GM12872 (cell line): ENCODE measurements at regions not wholly inside any gene's neighbourhood (a gene's known extent, or its start where the extent isn't known, plus 50 kb on each side); places are given as distances from the start of the nearest gene placed in this dataset.

Experiments used
- TF ChIP-seq, protein P1 (sequence below): IDR thresholded peaks from 3 replicates; pipeline ENCODE4 v1.5.1; 2011; ENCODE audit warnings: low read depth, mild to moderate bottlenecking, low read length, moderate library complexity; ENCODE audit not compliant: insufficient read depth

DNA sequence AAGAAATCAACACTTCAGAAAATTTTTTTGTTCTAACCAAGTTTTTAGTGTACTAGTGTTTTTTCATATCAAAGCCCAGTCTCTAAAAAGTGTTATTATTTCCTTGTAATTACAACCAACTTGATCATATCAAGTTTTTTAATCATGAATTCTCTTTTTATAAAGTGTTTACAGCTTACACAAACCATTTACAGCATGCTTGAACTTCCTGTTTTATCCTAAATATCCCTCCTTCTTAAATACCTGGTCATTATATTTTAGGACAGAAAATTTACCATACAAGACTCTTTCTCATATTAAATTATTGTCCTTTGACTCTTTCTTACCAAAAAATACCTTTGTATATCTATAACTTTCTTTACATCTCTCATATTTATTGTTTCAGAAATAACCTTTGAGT is 89.4 kb upstream of the NPY2R start:
- TF ChIP-seq, protein P1, sequence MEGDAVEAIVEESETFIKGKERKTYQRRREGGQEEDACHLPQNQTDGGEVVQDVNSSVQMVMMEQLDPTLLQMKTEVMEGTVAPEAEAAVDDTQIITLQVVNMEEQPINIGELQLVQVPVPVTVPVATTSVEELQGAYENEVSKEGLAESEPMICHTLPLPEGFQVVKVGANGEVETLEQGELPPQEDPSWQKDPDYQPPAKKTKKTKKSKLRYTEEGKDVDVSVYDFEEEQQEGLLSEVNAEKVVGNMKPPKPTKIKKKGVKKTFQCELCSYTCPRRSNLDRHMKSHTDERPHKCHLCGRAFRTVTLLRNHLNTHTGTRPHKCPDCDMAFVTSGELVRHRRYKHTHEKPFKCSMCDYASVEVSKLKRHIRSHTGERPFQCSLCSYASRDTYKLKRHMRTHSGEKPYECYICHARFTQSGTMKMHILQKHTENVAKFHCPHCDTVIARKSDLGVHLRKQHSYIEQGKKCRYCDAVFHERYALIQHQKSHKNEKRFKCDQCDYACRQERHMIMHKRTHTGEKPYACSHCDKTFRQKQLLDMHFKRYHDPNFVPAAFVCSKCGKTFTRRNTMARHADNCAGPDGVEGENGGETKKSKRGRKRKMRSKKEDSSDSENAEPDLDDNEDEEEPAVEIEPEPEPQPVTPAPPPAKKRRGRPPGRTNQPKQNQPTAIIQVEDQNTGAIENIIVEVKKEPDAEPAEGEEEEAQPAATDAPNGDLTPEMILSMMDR = no peak

DNA sequence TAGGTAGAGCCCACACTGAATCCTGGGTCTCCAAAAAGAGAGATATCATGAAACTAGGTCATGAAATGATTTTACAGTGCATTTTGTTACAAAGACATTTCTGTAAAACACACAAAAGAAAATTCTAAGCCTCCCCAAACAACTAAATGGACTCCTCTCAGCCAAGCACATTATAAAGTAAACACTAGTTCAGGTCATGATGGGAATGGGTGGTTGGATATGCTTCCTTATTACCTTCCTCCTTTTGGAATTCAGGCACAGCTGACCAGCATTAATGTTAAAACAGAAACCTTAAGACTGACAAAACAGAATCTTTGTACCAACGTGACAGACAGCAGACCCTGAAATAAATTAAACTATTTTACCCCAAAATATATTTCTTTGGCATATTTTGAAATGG is 87.9 kb upstream of the NPY2R start:
- TF ChIP-seq, protein P1 = no peak

- TF ChIP-seq, protein P1 = no peak
Measured at GRCh38 chr4:155122382-155122781, 86.1 kb upstream of the NPY2R start.

DNA sequence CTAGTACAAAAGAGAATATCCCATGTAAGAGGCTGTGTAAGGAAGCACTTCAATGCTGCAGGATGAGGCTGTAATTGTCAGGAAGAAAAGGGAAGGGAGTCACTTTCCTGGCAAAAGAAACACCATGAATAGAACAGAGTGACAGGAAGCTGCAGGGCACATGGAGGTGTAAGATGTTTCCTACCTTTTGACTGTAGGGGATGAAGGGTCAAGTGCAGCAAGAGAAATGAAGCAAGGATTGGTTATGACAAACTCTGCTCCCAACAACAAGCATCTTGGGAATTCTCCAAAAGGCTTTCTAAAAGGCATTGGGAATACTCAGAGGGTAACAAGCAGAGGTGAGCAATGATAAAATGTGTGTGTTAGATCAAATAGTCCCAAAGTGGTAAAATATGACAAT is 74.3 kb upstream of the NPY2R start:
- TF ChIP-seq, protein P1 = no peak

DNA sequence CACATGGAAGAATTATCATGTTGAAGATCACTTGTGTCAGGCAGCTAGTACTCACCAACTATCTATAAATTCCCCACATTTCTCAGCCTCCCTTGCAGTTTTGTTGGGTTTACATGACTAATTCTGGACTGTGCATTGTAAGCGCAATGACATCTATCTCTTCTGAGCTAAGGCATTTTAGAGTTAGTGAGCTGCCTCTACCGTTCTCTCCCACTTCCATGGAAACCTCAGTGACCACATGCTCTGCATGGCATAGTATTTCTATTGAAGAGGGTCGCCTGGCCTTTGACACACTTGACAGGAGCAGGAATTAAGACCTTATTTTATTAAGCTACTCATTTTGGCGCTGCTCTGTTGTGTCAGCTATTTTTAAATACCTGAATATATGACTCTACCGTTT is 67.5 kb upstream of the NPY2R start:
- TF ChIP-seq, protein P1 = no peak

- TF ChIP-seq, protein P1 = no peak
Measured at GRCh38 chr4:155143512-155143911, 64.9 kb upstream of the NPY2R start.
